Panc1 (cell line): ENCODE measurements at regions not wholly inside any gene's neighbourhood (a gene's known extent, or its start where the extent isn't known, plus 50 kb on each side); places are given as distances from the start of the nearest gene placed in this dataset.

Source experiments
- CTCF ChIP-seq: fragments of 450-650 bp; IDR thresholded peaks from 2 replicates; pipeline ENCODE4 v1.5.1; 2017; ENCODE audit warnings: mild to moderate bottlenecking
- POLR2AphosphoS5 ChIP-seq: IDR thresholded peaks from 2 replicates; pipeline ENCODE4 v1.6.1; 2012; ENCODE audit warnings: mild to moderate bottlenecking, low read depth, low read length, moderate library complexity
- REST ChIP-seq, 2 experiments: IDR thresholded peaks; 2 replicates each; pipeline ENCODE4 v1.6.1; 2011 to 2012; ENCODE audit warnings: low read depth in 2 of 2, control low read depth in 1 of 2, low read length in 1 of 2, mild to moderate bottlenecking in 1 of 2, moderate library complexity in 1 of 2; ENCODE audit not compliant: insufficient read depth in 1 of 2

- TF ChIP-seq CTCF (no peak), REST (IDR thresholded peaks at IDR 0.05; ENCODE audit: insufficient read depth in 1 of 2, low read depth in 2 of 2, low read length in 1 of 2) (no peak), POLR2AphosphoS5 (no peak)
Observed at GRCh38 chr13:80504453-80504852, 163.5 kb upstream of the SPRY2 start.
